ENCODE measurements at regions not wholly inside any gene's neighbourhood (a gene's known extent, or its start where the extent isn't known, plus 50 kb on each side); places are given as distances from the start of the nearest gene placed in this dataset.

- H4K20me1 ChIP-seq (replicated peaks; ENCODE audit: insufficient read depth), result no peaks in the 10 kb centered on the region
- no peaks in the 10 kb centered on the region for H3K4me1 ChIP-seq (ENCODE audit: insufficient read depth)
- ATAC-seq (no peak), DNase-seq (ENCODE audit: low spot score) (no peak)
- Mint-ChIP-seq H3K36me3 (ENCODE audit: low read depth) (no peaks in the 10 kb centered on the region), H3K4me1 (peaks cover 17% of the 10 kb centered on the region), H3K9me3 (no peaks in the 10 kb centered on the region), H3K4me3 (no peak overlapping the region), H3K27me3 (ENCODE audit: insufficient read depth, low read depth, poor library complexity) (peaks cover 4% of the 10 kb centered on the region), H3K27ac (no peak overlapping the region)
- no peaks in the 10 kb centered on the region for H3K79me2 ChIP-seq (replicated peaks; ENCODE audit: insufficient read depth)
- TF ChIP-seq POLR2AphosphoS5 (IDR thresholded peaks at IDR 0.05; ENCODE audit: low read depth), result no peak
- no peak for TF ChIP-seq JUNB (IDR thresholded peaks at IDR 0.05; ENCODE audit: unreplicated experiment)
- H3K4me3 ChIP-seq, result no peak overlapping the region
- no peaks in the 10 kb centered on the region for H3F3A ChIP-seq (replicated peaks; ENCODE audit: low read depth)
- H3K27ac ChIP-seq (ENCODE audit: low read depth), result no peak overlapping the region
- peak overlapping the region; percentile 86; the same call in 1 of the 2 replicates for H2AFZ ChIP-seq
- H3K27me3 ChIP-seq (ENCODE audit: insufficient read depth), result no peaks in the 10 kb centered on the region
- H3K4me2 ChIP-seq, result no peak overlapping the region
- H3K36me3 ChIP-seq (ENCODE audit: insufficient read depth), result no peaks in the 10 kb centered on the region
- no peaks in the 10 kb centered on the region for H3K9me2 ChIP-seq (ENCODE audit: insufficient read depth)
Measured at GRCh38 chr14:71168564-71169427, 261.5 kb downstream of the PCNX1 start.

- no peaks in the 10 kb centered on the region for H4K20me1 ChIP-seq (replicated peaks; ENCODE audit: insufficient read depth)
- no peaks in the 10 kb centered on the region for H3K9me2 ChIP-seq (ENCODE audit: insufficient read depth)
- no peak overlapping the region for H3K27ac ChIP-seq (ENCODE audit: low read depth)
- H3K36me3 ChIP-seq (ENCODE audit: insufficient read depth), result no peaks in the 10 kb centered on the region
- no peak overlapping the region; the same call in 1 of the 2 replicates for H2AFZ ChIP-seq
- H3K79me2 ChIP-seq (replicated peaks; ENCODE audit: insufficient read depth), result no peaks in the 10 kb centered on the region
- peaks cover 4% of the 10 kb centered on the region for H3K27me3 Mint-ChIP-seq (ENCODE audit: insufficient read depth, low read depth, poor library complexity)
- H3K4me3 Mint-ChIP-seq, result no peak overlapping the region
- H3K27ac Mint-ChIP-seq, result no peak overlapping the region
- no peaks in the 10 kb centered on the region for H3K36me3 Mint-ChIP-seq (ENCODE audit: low read depth)
- no peak overlapping the region for H3K4me3 ChIP-seq
- H3K4me1 Mint-ChIP-seq, result peaks cover 17% of the 10 kb centered on the region
- ATAC-seq, result no peak
- no peaks in the 10 kb centered on the region for H3F3A ChIP-seq (replicated peaks; ENCODE audit: low read depth)
- no peak for DNase-seq (ENCODE audit: low spot score)
- no peaks in the 10 kb centered on the region for H3K9me3 Mint-ChIP-seq
- no peak overlapping the region for H3K4me2 ChIP-seq
- no peaks in the 10 kb centered on the region for H3K27me3 ChIP-seq (ENCODE audit: insufficient read depth)
- no peaks in the 10 kb centered on the region for H3K4me1 ChIP-seq (ENCODE audit: insufficient read depth)
- no peak for TF ChIP-seq ZNF462 (CRISPR knock-in tag; IDR thresholded peaks at IDR 0.05)
- no peak for TF ChIP-seq JUNB (IDR thresholded peaks at IDR 0.05; ENCODE audit: unreplicated experiment)
- no peak for TF ChIP-seq EZH2phosphoT487 (IDR thresholded peaks at IDR 0.05; ENCODE audit: unreplicated experiment)
- no peak for TF ChIP-seq POLR2AphosphoS5 (IDR thresholded peaks at IDR 0.05; ENCODE audit: low read depth)
- TF ChIP-seq REST (IDR thresholded peaks at IDR 0.05; ENCODE audit: unreplicated experiment), result no peak
- no peak for TF ChIP-seq STAT1 (IDR thresholded peaks at IDR 0.05; ENCODE audit: unreplicated experiment)
- no peak for TF ChIP-seq CREB1 (CRISPR knock-in tag; IDR thresholded peaks at IDR 0.05; ENCODE audit: low read depth)
- no peak for TF ChIP-seq EZH2 (IDR thresholded peaks at IDR 0.05; ENCODE audit: low read depth, unreplicated experiment)
- TF ChIP-seq ZNF114 (CRISPR knock-in tag; IDR thresholded peaks at IDR 0.05), result no peak
- no peak for TF ChIP-seq ZNF331 (CRISPR knock-in tag; IDR thresholded peaks at IDR 0.05; ENCODE audit: low read depth)
Measured at GRCh38 chr14:71169861-71170260, 262.6 kb downstream of the PCNX1 start.

All from GM23338 (cell line).